ENCODE measurements at regions not wholly inside any gene's neighbourhood (a gene's known extent, or its start where the extent isn't known, plus 50 kb on each side); places are given as distances from the start of the nearest gene placed in this dataset.

GRCh38 chr5:44440186-44440585 is 51.0 kb upstream of the FGF10 start:
- H3K4me3 ChIP-seq (ENCODE audit: insufficient read depth, low read depth, low read length) = no peak overlapping the region
- no peaks in the 10 kb centered on the region for H3K9me3 ChIP-seq (ENCODE audit: control insufficient read depth, insufficient read depth, low read length)
- no peaks in the 10 kb centered on the region for H3K9me1 ChIP-seq (ENCODE audit: insufficient read depth, low read length)
- H2BK120ac ChIP-seq (ENCODE audit: low read depth, low read length) = no peak overlapping the region
- H2AK5ac ChIP-seq (ENCODE audit: low read depth, low read length) = no peak overlapping the region
- no peak overlapping the region for H3K27ac ChIP-seq (ENCODE audit: insufficient read depth, low read length)
- no TSS peak for BruUV-seq (replicated peaks)
- H4K20me1 ChIP-seq (ENCODE audit: insufficient read depth, low read length) = no peaks in the 10 kb centered on the region
- POLR2A ChIA-PET (ENCODE audit: unreplicated experiment) = no interaction called here
- H3K14ac ChIP-seq (replicated peaks; ENCODE audit: low read depth, low read length) = no peak overlapping the region
- no peak for ATAC-seq (ENCODE audit: low read depth)
- H3K27me3 ChIP-seq (ENCODE audit: control insufficient read depth, insufficient read depth, low read length) = no peaks in the 10 kb centered on the region
- H2BK20ac ChIP-seq (ENCODE audit: low read depth, low read length) = no peak overlapping the region
- H4K8ac ChIP-seq (ENCODE audit: low read depth in 2 of 2, low read length in 2 of 2) = no peak overlapping the region
- H2AK9ac ChIP-seq (replicated peaks; ENCODE audit: low read depth, low read length, poor library complexity) = no peak overlapping the region
- CTCF ChIA-PET = no interaction called here
- in situ Hi-C loops (cut with MboI; ENCODE audit: low sequenced_read_pairs) = no loop called here
- no peak overlapping the region for H3K4ac ChIP-seq (ENCODE audit: low read depth, low read length)
- intact Hi-C loops (cut with micrococcal nuclease) = no loop called here
- no peak overlapping the region for H3K9ac ChIP-seq (ENCODE audit: low read depth, low read length)
- no peak overlapping the region for H3K23ac ChIP-seq (ENCODE audit: low read depth, low read length)
- no peaks in the 10 kb centered on the region for H3K36me3 ChIP-seq (ENCODE audit: control insufficient read depth, insufficient read depth, low read length)
- no peak overlapping the region for H3K18ac ChIP-seq (ENCODE audit: low read depth, low read length)
- no peaks in the 10 kb centered on the region for H3K79me1 ChIP-seq (ENCODE audit: low read depth in 1 of 2, low read length in 2 of 2)
- no peak overlapping the region for H3K56ac ChIP-seq (ENCODE audit: extremely low read depth, insufficient read depth, low read length)
- no peak overlapping the region for H2AFZ ChIP-seq (replicated peaks; ENCODE audit: low read length, poor library complexity)
- dilution Hi-C loops (cut with HindIII; ENCODE audit: low sequenced_read_pairs, unreplicated experiment) = no loop called here
- no peak for DNase-seq
- H2BK5ac ChIP-seq (ENCODE audit: low read depth, low read length, poor library complexity, severe bottlenecking) = no peak overlapping the region
- TF ChIP-seq BHLHE40 (IDR thresholded peaks at IDR 0.05; ENCODE audit: low read depth, low read length) = no peak
- no peak for TF ChIP-seq FOS (IDR thresholded peaks at IDR 0.05; ENCODE audit: low read depth, low read length)
- no peak for TF ChIP-seq ELK1 (IDR thresholded peaks at IDR 0.05; ENCODE audit: borderline replicate concordance, low read depth, low read length)
- TF ChIP-seq MAFK (IDR thresholded peaks at IDR 0.05; ENCODE audit: low read depth, low read length) = no peak
- no peak for TF ChIP-seq MAZ (IDR thresholded peaks at IDR 0.05; ENCODE audit: borderline replicate concordance, low read depth, low read length)
- TF ChIP-seq RCOR1 (IDR thresholded peaks at IDR 0.05; ENCODE audit: insufficient replicate concordance, low read length) = no peak
- no peak for TF ChIP-seq CHD1 (IDR thresholded peaks at IDR 0.05; ENCODE audit: low read depth, low read length)
- no peak for TF ChIP-seq MXI1 (IDR thresholded peaks at IDR 0.05; ENCODE audit: borderline replicate concordance, low read depth, low read length)
- TF ChIP-seq SMC3 (IDR thresholded peaks at IDR 0.05; ENCODE audit: low read depth, low read length) = no peak
- TF ChIP-seq USF2 (IDR thresholded peaks at IDR 0.05; ENCODE audit: low read depth, low read length) = no peak
- TF ChIP-seq NFE2L2 (IDR thresholded peaks at IDR 0.05; ENCODE audit: low read depth, low read length) = no peak
- H3K4me2 ChIP-seq (ENCODE audit: low read depth, low read length) = no peak overlapping the region
- no peak overlapping the region for H4K5ac ChIP-seq (ENCODE audit: low read depth, low read length)
- no peaks in the 10 kb centered on the region for H3K4me1 ChIP-seq (ENCODE audit: control insufficient read depth, insufficient read depth, low read length)
- no peak overlapping the region for H2BK15ac ChIP-seq (ENCODE audit: low read depth, low read length)
- no peak overlapping the region for H4K91ac ChIP-seq (ENCODE audit: insufficient read depth, low read depth, low read length)

All from IMR-90 (cell line).